GM18511 (cell line): ENCODE measurements at regions not wholly inside any gene's neighbourhood (a gene's known extent, or its start where the extent isn't known, plus 50 kb on each side); places are given as distances from the start of the nearest gene placed in this dataset.
"Not testable (repeated sequence)": the region's sequence is repeated elsewhere in the genome, so short reads cannot be mapped to it uniquely, and the experiment has no call there.

Source experiments
- ATAC-seq: cut with Tn5 transposase; IDR thresholded peaks from one replicate; pipeline ENCODE4 v1.9.1; 2021; ENCODE audit warnings: mild to moderate bottlenecking, moderate library complexity; ENCODE audit not compliant: unreplicated experiment

DNA sequence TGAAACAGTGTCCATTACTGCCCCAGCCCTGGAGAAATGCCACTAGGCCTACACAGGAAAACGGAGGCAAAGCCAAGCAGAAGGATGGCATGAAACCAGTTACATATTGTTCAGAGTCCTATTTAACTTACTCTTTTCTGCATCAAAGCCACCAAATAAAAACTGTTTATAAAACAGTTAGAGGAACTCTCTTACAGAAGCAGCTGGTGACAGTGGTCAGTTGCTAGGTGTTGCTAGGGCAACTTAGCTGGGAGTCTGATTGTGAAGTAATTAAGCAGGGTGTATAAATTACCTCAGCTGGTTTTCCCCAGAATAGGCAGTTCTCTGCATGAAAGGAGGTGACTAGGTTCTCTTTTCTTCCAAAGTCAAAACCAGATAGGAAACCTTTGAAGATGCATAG, 115.6 kb upstream of the ZBED5 start:
- ATAC-seq: no peak

DNA sequence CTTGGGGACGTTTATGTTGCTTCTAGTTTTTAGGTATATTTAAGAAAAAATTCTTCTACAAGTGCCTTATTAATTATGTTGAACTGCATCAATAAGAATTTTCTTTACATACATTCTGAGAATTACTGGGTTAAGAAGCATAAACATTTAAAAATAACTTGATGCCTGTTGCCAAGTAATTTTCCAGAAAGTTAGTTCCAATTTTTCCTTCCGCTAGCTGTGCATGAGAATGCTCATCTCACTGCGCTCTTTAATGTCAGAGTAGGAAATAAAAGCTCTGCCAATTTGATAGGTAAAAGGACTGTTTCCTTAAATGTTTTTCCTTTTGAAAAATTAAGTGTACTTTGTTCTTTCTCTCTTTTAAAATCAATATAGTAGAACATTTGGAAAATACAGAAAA, 113.1 kb upstream of the ZBED5 start:
- no peak for ATAC-seq

DNA sequence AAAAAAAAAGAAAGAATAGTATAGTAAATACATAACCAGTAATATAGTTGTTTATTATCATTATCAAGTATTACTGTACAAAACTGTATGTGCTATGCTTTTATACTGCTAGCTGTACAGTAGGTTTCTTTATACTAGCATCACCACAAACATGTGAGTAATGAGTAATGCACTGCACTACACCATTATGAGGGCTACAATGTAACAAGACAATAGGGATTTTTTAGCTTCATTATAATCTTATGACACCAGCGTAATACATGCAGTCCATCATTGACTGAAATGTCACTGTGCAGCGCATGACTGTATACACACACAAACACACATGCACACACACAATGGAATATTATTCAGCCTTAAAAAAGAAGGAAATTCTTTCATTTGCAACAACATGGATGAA, 111.5 kb upstream of the ZBED5 start:
- ATAC-seq: no peak

DNA sequence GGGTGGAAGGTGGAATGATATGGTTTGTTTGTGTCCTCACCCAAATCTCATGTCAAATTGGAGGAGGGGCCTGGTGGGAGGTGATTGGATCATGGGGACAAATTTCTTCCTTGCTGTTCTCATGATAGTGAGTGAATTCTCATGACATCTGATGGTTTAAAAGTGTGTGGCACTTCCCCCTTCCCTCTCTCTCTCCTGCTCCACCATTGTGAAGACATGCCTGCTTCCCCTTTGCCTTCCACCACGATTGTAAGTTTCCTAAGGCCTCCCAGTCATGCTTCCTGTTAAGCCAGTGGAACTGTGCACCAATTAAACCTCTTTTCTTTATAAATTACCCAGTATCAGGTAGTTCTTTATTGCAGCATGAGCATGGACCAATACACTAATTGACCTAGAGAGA, 99.0 kb upstream of the ZBED5 start:
- not testable (repeated sequence) for ATAC-seq

DNA sequence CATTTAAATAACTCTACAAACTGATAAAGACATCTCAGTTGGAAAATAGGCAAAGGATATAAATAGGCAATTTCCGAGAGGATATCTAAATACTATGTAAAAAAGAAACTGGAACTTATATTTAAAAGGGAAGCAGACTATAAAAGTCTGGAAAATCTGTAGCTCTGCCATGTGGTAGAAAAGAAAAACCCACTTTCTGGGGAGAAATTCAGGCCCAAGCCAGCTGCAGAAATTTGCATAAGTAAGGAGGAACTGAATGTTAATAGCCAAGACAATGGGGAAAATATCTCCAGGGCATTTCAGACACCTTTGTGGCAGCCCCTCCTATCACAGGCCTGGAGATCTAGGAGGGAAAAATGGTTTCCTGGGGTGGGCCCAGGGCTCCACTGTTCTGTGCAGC, 97.8 kb upstream of the ZBED5 start:
- ATAC-seq: no peak

DNA sequence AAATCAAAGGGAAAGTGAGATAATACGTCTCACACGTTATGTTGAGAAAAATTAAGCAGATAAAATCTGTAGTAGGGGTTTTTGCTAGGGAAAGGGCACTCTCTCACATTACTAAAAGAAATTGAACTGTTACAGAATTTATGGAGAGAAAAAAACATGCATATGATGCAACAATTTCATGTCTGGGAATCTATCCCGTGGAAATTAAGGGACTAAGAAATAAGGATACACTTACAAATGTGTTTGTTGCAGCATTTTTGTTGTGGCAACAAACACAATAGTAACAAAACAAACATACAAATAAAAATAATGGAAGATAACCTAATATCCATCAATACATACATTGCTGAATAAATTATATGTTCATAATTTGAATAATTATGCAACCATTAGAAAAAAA, 96.3 kb upstream of the ZBED5 start:
- ATAC-seq: no peak

DNA sequence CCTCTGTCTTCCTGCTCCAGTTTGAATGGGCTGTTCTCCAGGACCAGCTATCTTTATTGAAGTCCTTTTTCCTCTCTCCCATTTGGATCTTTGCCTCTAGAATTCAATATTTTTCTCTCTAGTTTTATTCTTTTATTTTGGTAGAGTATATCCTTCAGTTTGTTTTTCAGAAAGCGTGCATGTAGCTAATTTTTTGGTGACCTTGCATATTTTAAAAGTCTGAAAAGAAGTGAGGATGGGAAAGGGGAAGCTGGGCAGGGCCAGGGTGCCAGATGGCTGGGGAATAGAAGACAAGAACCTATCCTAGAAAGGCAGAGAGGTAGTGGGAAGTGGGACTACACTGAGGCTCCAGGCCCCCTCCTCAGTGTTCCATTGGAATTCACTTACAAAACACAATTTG, 95.0 kb upstream of the ZBED5 start:
- ATAC-seq: no peak

DNA sequence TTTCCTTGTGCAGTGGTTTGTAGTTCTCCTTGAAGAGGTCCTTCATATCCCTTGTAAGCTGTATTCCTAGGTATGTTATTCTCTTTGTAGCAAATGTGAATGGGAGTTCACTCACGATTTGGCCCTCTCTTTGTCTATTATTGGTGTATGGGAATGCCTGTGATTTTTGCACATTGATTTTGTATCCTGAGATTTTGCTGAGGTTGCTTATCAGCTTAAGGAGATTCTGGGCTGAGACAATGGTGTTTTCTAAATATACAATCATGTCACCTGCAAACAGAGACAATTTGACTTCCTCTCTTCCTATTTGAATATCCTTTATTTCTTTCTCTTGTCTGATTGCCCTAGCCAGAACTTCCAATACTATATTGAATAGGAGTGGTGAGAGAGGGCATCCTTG, 90.1 kb upstream of the ZBED5 start:
- ATAC-seq: not testable (repeated sequence)

DNA sequence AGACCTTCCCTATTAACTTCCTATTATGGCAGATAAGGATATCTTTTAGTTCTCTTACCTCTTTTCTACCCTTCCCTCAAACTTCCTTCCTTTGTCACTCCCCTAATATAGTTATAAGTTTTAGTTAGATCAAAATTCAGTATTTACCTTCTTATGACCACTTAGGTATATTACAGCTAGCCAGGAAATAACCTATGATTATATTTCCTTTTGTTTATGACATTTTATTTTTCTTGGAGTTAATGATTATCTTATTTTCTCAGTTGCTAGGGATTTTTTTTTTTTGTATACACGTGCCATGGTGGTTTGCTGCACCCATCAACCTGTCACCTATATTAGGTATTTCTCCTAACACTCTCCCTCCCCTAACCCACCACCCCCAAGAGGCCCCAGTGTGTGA, 88.2 kb upstream of the ZBED5 start:
- ATAC-seq: no peak

DNA sequence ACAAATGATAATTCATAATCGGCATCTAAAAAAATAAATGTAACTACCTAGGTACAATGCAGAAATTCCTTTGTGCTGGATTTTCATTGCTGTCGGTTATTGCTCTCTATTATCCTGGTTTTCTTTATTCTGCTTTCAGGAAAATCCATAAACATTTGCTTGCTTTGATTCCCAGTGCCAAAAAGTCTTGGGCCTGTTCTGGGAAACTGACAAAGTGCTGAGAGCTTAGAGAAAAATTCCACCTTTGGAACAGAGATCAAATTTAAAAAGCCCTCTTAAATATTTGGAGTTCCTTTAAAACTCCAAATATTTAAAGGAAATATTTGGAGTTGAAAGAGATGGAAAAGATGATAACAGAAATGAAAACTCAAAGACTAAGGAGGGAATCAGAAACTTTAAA, 87.3 kb upstream of the ZBED5 start:
- no peak for ATAC-seq

DNA sequence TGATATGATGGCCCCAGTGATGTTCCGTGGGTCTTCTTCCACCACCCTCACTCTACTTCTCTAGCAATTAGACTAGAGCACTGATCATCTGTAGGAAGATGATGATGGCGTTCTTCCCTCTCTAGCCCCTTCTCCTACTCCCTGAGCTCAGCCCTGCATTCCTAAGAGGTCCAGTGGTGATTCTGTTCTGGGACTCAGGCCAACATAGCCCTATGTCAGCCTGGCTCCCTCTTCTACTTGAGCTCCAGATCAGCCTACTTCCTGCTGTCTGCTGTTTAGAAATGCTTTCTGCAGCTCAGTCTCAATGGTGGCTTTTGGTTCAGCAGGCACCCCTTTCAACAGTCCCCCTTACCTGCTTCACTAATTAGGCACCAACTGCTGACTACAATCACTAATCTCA, 86.1 kb upstream of the ZBED5 start:
- no peak for ATAC-seq

DNA sequence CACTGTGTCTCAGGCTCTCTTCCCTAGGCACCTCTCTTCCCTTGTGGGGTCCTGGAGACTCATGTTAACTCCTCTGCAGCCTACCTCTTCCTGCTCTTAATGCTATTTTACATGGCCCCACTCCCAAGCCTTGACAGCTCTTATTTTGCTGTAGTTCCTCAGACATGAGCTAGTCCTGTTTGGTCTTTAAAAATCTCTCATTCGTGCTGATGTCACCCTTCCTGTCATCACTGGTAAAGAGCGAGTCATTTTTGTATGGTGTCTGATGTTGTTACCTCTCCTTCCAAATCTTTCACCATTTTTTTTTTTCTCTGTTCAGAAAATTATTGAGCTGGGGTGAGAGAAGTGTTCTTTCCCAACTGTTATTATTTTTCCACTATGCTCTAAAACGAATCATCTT, 84.8 kb upstream of the ZBED5 start:
- ATAC-seq: no peak

DNA sequence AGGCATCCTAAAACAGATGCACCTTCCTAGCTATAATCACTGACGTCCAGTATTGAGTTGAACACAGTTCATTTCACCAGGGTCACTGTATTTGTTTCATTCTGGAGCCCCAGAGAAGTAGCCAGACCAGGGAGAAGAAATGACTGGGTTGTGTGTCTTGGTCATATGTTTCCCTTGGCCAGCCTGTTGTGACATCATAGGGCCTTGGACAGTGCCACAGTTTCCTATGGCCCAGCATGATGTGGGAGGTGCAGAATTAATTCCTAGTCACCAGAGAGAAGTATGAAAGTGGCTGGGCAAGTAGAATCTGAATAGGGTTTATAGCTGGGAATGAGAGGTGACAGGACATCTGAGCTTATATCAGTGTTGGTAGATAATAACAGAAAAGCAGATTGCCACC, 84.0 kb upstream of the ZBED5 start:
- no peak for ATAC-seq

DNA sequence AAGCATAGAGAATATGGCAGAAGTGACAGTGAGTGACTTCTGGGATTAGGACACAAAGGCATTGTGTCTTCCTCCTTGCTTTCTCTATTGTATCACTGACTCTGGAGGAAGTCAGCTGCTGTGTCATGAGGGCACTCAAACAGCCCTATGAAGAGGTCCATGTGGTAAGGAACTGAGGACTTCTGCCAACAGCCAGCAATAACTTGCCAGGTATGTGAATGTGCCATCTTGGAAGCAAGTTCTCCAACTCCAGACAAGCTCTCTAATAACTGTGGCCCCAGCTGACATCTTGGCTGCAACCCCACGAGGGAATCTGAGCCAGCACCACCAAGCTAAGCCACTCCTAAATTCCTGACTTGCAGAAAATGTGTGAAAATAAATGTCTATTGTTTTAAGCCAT, 83.6 kb upstream of the ZBED5 start:
- no peak for ATAC-seq

DNA sequence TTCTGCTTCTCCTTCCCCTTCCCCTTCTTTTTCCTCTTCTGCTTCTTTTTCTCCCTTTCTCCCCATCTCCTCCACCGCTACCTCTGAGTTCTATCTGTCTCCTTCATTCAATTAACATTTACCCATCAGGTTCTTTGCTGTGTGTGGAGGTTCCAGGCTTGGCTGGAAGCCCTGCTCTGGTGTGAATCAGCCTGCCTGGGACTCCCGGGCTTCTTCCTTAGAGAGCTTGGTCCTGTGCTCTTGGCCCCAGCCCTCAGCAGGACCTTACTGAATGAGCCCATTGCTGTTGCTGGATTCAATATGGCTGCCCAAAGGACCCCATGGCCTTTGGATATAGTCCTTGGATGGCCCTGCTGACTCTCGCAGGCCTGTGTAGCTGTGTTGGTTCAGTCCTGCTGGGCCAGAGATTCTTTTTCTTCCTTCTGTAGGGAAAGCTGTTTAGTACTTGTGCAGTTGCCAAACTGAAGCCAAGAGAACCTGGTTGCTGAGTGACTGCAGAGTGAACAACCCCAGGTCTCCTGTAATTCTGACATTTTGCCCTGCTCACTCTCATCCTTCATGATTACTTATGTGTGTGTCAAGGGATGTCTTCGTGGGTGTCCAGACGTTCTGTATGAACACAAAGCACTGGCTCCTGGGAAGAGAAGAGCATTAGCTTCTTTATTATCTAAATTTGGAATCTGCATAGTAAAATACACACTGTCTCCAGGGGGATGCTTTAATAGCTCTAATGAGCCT, 81.0 kb upstream of the ZBED5 start:
- ATAC-seq: no peak

DNA sequence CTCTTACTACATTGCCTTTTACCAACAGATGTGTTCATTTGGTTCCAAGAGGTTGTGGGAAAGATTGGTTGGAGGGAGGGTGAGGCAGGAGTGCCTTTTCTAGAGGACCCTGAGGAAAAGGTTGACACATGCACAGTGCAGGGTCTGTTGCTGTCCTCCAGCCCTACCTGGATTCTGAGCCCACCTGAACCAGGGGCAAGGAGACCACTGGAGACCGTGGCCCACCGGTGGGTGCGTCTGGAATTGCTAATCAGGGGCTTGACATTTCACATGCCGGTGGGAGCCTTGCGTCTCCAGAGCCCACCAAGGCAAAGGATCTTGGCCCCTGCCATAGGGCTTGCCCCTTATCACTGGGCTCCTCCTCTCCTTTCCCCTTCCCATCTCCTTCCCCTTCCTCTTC, 80.4 kb upstream of the ZBED5 start:
- ATAC-seq: no peak

DNA sequence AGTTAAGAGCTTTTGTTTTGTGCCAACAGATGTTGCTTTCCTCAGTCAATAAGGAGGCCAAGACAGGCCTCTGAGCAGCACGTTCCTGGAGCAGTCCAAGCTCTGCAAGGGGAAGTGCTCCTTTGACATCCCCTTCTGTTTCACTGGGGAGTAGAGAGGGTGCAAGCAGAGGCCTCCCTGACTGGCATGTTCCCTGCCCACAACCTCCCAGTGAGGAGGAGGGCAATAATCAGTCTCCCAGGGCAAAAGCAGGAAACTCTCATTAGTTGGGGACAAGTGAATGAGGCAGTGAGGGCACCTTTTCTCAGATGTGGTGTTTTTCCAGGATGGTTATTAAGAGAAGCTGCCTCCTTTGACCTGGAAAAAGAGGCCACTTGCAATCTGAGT, 79.5 kb upstream of the ZBED5 start:
- no peak for ATAC-seq

DNA sequence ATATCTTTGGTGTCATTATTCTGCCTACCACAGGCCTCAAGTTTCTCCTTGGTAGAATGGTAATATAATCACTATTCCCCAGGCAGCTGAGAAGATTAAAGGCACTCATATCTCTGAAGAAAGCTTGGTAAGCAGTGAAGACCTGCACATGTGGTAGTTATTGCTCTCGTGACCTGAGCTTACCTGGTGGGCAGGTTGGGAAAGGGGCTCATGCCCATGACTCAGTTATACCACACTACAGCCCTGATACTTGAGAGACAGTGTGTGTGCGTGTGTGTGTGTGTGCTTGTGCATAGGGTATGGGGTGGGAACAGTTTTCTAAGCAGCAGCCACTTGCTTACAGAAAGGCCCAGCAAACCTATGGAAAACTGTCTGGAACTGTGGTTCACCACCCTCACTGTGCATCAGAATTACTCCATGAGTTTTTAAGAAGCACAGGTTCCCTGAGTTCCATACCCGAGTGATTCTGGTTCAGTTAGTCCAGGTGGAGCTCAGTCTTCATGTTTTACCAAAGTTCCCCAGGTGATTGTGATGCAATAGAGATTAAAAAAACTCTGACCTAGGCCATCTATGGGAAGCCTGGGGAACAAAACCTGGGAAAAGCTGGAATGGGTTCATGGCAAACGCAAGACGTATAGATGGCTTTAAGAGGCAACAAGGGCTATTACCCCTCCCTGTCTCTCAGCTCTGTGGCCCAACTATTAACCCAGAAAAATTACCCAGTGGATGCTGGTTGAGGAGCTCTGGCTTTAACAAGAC, 79.0 kb upstream of the ZBED5 start:
- ATAC-seq: no peak

DNA sequence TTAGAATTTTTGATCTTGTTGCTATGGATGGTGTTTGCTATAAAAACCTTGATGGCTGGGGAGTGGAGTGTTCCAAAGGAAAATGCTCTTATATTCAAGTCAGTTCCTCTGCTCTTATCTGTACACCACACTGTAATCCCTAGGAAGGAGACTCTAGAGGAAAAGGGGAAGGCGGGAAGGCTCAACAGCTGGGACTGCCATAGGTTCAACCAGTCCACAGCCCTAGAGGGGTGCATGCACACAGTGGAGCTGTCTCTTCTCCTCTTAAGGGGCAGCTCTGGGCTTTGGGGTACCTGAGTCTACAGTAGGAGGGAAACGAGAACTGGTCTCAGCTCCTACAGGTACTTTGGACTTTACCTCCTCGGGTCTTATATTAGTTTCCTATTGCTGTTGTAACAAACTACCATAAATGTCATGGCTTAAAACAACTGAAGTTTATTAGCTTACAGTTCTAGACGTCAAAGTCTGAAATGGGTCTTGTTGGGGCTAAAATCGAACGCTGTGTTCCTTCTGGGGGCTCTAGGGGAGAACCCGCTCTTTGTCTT, 77.2 kb upstream of the ZBED5 start:
- no peak for ATAC-seq

DNA sequence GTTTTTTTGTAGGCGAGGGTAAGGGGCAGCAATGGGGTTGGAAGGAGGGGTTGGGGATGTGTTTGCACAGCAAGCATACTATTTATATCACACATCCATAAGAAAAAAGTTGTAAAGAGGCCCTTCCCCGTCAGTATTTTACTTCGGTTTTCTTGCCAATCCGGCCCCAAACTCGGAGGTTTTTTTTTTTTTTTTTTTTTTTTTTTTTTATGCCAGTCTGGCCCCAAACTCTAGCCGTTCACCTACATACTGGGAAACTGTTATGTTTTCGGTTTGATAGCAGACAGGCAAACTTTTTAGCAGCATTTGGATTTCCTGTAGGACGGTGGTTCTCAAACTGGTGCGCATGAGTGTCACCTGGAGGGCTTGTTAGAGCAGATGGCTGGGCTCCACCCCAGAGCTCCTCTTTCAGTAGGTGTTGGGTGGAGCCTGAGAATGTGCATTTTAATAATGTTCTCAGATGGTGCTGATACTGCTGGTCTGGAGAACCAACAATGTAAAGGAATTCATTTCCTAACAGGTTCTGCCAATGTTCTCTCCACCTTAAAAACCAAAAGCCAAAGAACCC, 76.5 kb upstream of the ZBED5 start:
- ATAC-seq: no peak

DNA sequence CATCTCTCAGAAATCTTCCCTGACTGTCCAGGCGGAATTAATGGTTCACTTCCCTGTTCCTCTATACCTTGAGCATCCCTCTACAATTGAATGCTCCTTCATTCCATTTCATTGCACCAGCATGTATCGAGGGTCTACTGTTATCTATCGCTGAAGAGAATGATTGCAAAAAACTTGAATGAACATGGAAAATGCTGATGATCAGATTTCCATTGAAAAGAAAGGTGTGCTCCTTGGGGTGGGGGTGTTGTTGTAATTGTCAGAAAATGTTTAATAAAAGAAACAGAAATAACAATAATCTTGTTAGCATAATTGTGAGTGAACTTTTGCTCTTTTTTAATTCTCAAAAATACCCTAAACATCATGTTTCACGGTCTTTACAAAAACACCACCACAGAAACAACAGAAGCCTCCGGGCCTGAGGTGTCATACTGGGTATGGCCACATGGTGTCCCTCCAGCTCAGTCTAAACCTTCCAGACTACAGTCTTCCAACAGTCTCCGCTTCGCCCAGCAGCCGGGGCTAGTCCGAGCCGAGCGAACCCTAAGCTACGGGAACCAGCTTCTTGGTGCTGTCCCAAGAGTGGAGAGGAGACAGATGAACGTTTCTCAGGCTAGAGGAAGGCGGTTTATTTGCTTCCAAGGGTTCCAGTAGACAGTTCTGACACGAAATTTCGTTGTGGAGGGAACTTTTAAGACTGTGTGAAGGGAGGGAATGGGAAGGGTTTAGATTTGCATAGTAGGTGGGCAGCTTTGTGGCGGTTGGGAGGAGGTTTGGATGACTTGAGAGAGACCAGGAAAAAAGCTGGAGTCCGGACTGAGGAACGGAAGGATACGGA, 75.8 kb upstream of the ZBED5 start:
- ATAC-seq: peak; percentile 86
